LNCAP (cell line): ENCODE measurements at regions not wholly inside any gene's neighbourhood (a gene's known extent, or its start where the extent isn't known, plus 50 kb on each side); places are given as distances from the start of the nearest gene placed in this dataset.

Source experiments
- CTCF ChIP-seq: fragments of 450-650 bp; IDR thresholded peaks from 2 replicates; pipeline ENCODE4 v1.5.1; 2017; ENCODE audit warnings: mild to moderate bottlenecking

- peak; percentile 33; the same call in 1 of the 2 replicates for TF ChIP-seq CTCF
Measured at GRCh38 chr18:27400001-27400400, 214.9 kb upstream of the CHST9 start.

GRCh38 chr18:27395752-27396151 lies 210.6 kb upstream of the CHST9 start:
- no peak for TF ChIP-seq CTCF

GRCh38 chr18:27394687-27395086 lies 209.6 kb upstream of the CHST9 start:
- TF ChIP-seq CTCF, result no peak

- no peak for TF ChIP-seq CTCF
Measured at GRCh38 chr18:27382567-27383216, 197.6 kb upstream of the CHST9 start.

- no peak for TF ChIP-seq CTCF
Measured at GRCh38 chr18:27378431-27379095, 193.5 kb upstream of the CHST9 start.

- TF ChIP-seq CTCF, result no peak
Measured at GRCh38 chr18:27377251-27377650, 192.1 kb upstream of the CHST9 start.

- no peak for TF ChIP-seq CTCF
Measured at GRCh38 chr18:27372386-27372785, 187.3 kb upstream of the CHST9 start.
